Breast epithelium (tissue), 3 donors: ENCODE measurements at regions not wholly inside any gene's neighbourhood (a gene's known extent, or its start where the extent isn't known, plus 50 kb on each side); places are given as distances from the start of the nearest gene placed in this dataset.

Experiments
- CTCF ChIP-seq, 3 donors: fragments of 450-650 bp; IDR thresholded peaks; one replicate each; pipeline ENCODE4 v1.5.1; 2016 to 2017; ENCODE audit warnings: antibody characterized with exemption in 3 of 3, mild to moderate bottlenecking in 3 of 3, moderate library complexity in 3 of 3
- POLR2A ChIP-seq: fragments of 450-650 bp; IDR thresholded peaks from one replicate; pipeline ENCODE4 v1.6.1; 2016; ENCODE audit warnings: antibody characterized with exemption, mild to moderate bottlenecking, moderate library complexity

DNA sequence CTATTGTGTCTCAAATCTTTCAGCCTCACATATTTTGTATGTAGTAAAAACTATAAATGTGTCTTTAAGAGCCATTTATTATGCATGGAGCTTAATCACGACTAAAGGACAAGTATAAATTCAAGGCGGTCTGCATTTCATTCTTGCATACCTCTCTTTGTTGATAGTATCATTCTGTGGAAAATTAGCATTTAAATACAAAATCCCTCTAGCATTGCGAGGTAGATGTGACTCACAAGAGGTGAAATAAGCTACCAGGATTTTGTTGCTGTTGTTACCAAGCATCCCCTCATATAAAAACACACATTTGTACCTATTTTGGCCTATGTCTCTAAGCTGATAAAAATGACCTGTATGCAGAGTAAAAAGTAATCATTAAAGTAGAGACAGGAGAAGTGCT is 537.4 kb upstream of the LUZP2 start:
- TF ChIP-seq POLR2A (no peak), CTCF (IDR thresholded peaks at IDR 0.05) (no peak)
